Tibial nerve (tissue), 4 donors: ENCODE measurements at regions not wholly inside any gene's neighbourhood (a gene's known extent, or its start where the extent isn't known, plus 50 kb on each side); places are given as distances from the start of the nearest gene placed in this dataset.
A peak's percentile ranks its signal among the peaks of the same experiment; 100 is the strongest.

Source experiments
- DNase-seq, 2 donors: peaks; one replicate each; pipeline ENCODE4 v3.0.0-alpha.2; 2019; ENCODE audit warnings: low spot score in 2 of 2
- H3K27ac ChIP-seq, 4 donors: fragments of 200-600 bp; sonication (generic) in 3 of 4; one replicate each; pipeline ENCODE4 v1.5.1; 2017 to 2019; ENCODE audit warnings: mild to moderate bottlenecking in 1 of 4
- H3K27me3 ChIP-seq, 2 donors: fragments of 200-600 bp; sonication (generic) in 1 of 2; one replicate each; pipeline versions ENCODE4 v1.5.1 to v1.6.0; 2017 to 2019
- H3K36me3 ChIP-seq, 3 donors: fragments of 200-600 bp; sonication (generic); one replicate each; pipeline ENCODE4 v1.5.1; 2018 to 2019
- H3K4me1 ChIP-seq, 4 donors: fragments of 200-600 bp; sonication (generic) in 3 of 4; one replicate each; pipeline ENCODE4 v1.5.1; 2017 to 2019
- H3K4me3 ChIP-seq, 4 donors: fragments of 200-600 bp; sonication (generic) in 3 of 4; one replicate each; pipeline ENCODE4 v1.5.1; 2017 to 2019; ENCODE audit warnings: mild to moderate bottlenecking in 1 of 4, moderate library complexity in 1 of 4
- H3K9me3 ChIP-seq, 4 donors: fragments of 200-600 bp; sonication (generic) in 3 of 4; one replicate each; pipeline ENCODE4 v1.5.1; 2017 to 2019
- CTCF ChIP-seq, 5 experiments: fragments of 200-600 bp in 3 of 5; fragments of 450-650 bp in 2 of 5; sonication (generic) in 3 of 5; IDR thresholded peaks; one replicate each; pipeline ENCODE4 v1.5.1; 2016 to 2019; ENCODE audit warnings: antibody characterized with exemption in 5 of 5, mild to moderate bottlenecking in 3 of 5, moderate library complexity in 2 of 5
- EP300 ChIP-seq, 2 donors: sonication (generic); formaldehyde crosslinking; IDR thresholded peaks; one replicate each; pipeline ENCODE4 v1.6.1; 2017; ENCODE audit warnings: antibody characterized with exemption in 2 of 2, mild to moderate bottlenecking in 1 of 2
- POLR2A ChIP-seq, 2 donors: fragments of 450-650 bp; IDR thresholded peaks; one replicate each; pipeline ENCODE4 v1.6.1; 2017; ENCODE audit warnings: antibody characterized with exemption in 2 of 2, mild to moderate bottlenecking in 2 of 2, moderate library complexity in 2 of 2
- WGBS, 2 donors: methylation state at CpG; one replicate each; pipeline ENCODE4 v1.1.5; 2018; 5-methylcytosine and 5-hydroxymethylcytosine counted together

GRCh38 chr11:95305705-95306104, 74.7 kb upstream of the SESN3 start:
- no peak for DNase-seq
- 37 to 45% methylated on average over 3 of the region's 3 CpGs for WGBS, 2 donors

GRCh38 chr11:95304777-95305176, 73.8 kb upstream of the SESN3 start:
- H3K4me1 ChIP-seq = peaks cover 0 to 6% (median 3%) of the 10 kb centered on the region in 4 donors
- 64 to 67% methylated on average over 1 of the region's 1 CpG for WGBS, 2 donors
- no peak for TF ChIP-seq POLR2A (IDR thresholded peaks at IDR 0.05)
- H3K4me3 ChIP-seq = no peak overlapping the region
- no peaks in the 10 kb centered on the region for H3K27me3 ChIP-seq
- no peak for DNase-seq
- peak overlapping the region in 1 of 4 donors; percentile 3 for H3K27ac ChIP-seq
- H3K36me3 ChIP-seq = no peaks in the 10 kb centered on the region
- no peaks in the 10 kb centered on the region for H3K9me3 ChIP-seq

More at GRCh38 chr11:95305705-95306104, 74.7 kb upstream of the SESN3 start:
- H3K4me3 ChIP-seq = no peak overlapping the region
- H3K27ac ChIP-seq = peak overlapping the region in 2 of 4 donors; percentile 24 to 26
- no peak for TF ChIP-seq CTCF (IDR thresholded peaks at IDR 0.05)
- no peak for TF ChIP-seq POLR2A (IDR thresholded peaks at IDR 0.05)
- TF ChIP-seq EP300 (IDR thresholded peaks at IDR 0.05) = no peak
- no peaks in the 10 kb centered on the region for H3K36me3 ChIP-seq
- H3K9me3 ChIP-seq = no peaks in the 10 kb centered on the region
- H3K4me1 ChIP-seq = peaks cover 0 to 6% (median 2%) of the 10 kb centered on the region in 4 donors
- no peaks in the 10 kb centered on the region for H3K27me3 ChIP-seq

- H3K4me3 ChIP-seq = no peak overlapping the region
- no peak for DNase-seq
- H3K9me3 ChIP-seq = no peaks in the 10 kb centered on the region
- TF ChIP-seq CTCF (IDR thresholded peaks at IDR 0.05) (no peak), POLR2A (IDR thresholded peaks at IDR 0.05) (no peak), EP300 (IDR thresholded peaks at IDR 0.05) (no peak)
- WGBS, 2 donors = 75 to 80% methylated on average over 4 of the region's 4 CpGs
- no peaks in the 10 kb centered on the region for H3K36me3 ChIP-seq
- no peak overlapping the region for H3K27ac ChIP-seq
- no peaks in the 10 kb centered on the region for H3K27me3 ChIP-seq
- peaks cover 0 to 16% (median 5%) of the 10 kb centered on the region in 4 donors for H3K4me1 ChIP-seq
These were observed 71.2 kb upstream of the SESN3 start for GRCh38 chr11:95302211-95302610.

- Histone ChIP-seq H3K4me3 (no peak overlapping the region), H3K36me3 (no peaks in the 10 kb centered on the region), H3K27me3 (no peaks in the 10 kb centered on the region), H3K9me3 (no peaks in the 10 kb centered on the region), H3K4me1 (peaks cover 0 to 19% (median 5%) of the 10 kb centered on the region in 4 donors), H3K27ac (no peak overlapping the region)
- 64 to 65% methylated on average over 4 of the region's 4 CpGs for WGBS, 2 donors
- no peak for DNase-seq
- TF ChIP-seq EP300 (IDR thresholded peaks at IDR 0.05) (no peak), POLR2A (IDR thresholded peaks at IDR 0.05) (no peak), CTCF (IDR thresholded peaks at IDR 0.05) (no peak)
These were observed 70.5 kb upstream of the SESN3 start for GRCh38 chr11:95301474-95301873.

GRCh38 chr11:95299078-95299679, 68.2 kb upstream of the SESN3 start:
- no peaks in the 10 kb centered on the region for H3K9me3 ChIP-seq
- no peak overlapping the region for H3K4me3 ChIP-seq
- H3K4me1 ChIP-seq = peaks cover 0 to 19% (median 2%) of the 10 kb centered on the region in 4 donors
- no peak for TF ChIP-seq CTCF (IDR thresholded peaks at IDR 0.05)
- no peak for TF ChIP-seq POLR2A (IDR thresholded peaks at IDR 0.05)
- no peak for TF ChIP-seq EP300 (IDR thresholded peaks at IDR 0.05)
- H3K36me3 ChIP-seq = no peaks in the 10 kb centered on the region
- H3K27me3 ChIP-seq = no peaks in the 10 kb centered on the region
- WGBS, 2 donors = 51 to 53% methylated on average over 9 of the region's 9 CpGs
- H3K27ac ChIP-seq = no peak overlapping the region
- DNase-seq = no peak
